ENCODE measurements at regions not wholly inside any gene's neighbourhood (a gene's known extent, or its start where the extent isn't known, plus 50 kb on each side); places are given as distances from the start of the nearest gene placed in this dataset.

DNA sequence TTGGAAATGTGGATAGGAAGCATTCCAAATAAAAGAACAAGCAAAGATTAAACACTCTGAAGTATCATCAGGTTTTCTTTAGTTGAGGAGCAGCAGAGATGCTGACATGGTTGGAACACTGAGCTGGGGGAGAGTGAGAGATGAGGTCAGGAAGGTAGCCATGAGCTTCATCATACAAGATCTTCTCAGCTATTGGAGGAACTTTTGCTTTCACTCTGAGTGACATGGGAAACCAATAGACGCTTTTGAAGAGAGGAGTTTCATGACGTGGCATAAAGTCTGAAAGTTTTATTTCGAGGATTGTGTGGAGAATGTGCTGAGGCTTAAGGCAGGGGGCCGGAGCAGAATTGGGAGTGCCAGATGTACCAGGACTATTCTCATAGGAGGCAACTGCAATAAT is 616.2 kb upstream of the CAMK1G start:
- TF ChIP-seq, protein P1, sequence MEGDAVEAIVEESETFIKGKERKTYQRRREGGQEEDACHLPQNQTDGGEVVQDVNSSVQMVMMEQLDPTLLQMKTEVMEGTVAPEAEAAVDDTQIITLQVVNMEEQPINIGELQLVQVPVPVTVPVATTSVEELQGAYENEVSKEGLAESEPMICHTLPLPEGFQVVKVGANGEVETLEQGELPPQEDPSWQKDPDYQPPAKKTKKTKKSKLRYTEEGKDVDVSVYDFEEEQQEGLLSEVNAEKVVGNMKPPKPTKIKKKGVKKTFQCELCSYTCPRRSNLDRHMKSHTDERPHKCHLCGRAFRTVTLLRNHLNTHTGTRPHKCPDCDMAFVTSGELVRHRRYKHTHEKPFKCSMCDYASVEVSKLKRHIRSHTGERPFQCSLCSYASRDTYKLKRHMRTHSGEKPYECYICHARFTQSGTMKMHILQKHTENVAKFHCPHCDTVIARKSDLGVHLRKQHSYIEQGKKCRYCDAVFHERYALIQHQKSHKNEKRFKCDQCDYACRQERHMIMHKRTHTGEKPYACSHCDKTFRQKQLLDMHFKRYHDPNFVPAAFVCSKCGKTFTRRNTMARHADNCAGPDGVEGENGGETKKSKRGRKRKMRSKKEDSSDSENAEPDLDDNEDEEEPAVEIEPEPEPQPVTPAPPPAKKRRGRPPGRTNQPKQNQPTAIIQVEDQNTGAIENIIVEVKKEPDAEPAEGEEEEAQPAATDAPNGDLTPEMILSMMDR (IDR thresholded peaks at IDR 0.05), result no peak
- no peak for TF ChIP-seq POLR2A (IDR thresholded peaks at IDR 0.05)

All from lower leg skin (tissue), 3 donors.